ENCODE measurements at regions not wholly inside any gene's neighbourhood (a gene's known extent, or its start where the extent isn't known, plus 50 kb on each side); places are given as distances from the start of the nearest gene placed in this dataset.

- no peak for TF ChIP-seq NFE2L2 (conservative IDR thresholded peaks at IDR 0.05; ENCODE audit: low read length)
Observed at GRCh38 chr1:219514728-219515127, 98.2 kb downstream of the ZC3H11B start (continued).

GRCh38 chr1:219507437-219507836 lies 105.5 kb downstream of the ZC3H11B start:
- ChIA-PET POLR2A (no interaction called here), CTCF (no interaction called here)
- Histone ChIP-seq H3K4me3 (no peak overlapping the region), H3K27ac (no peak overlapping the region), H3K4me2 (no peak overlapping the region), H3K4me1 (no peaks in the 10 kb centered on the region), H3K9me3 (no peaks in the 10 kb centered on the region)
- TF ChIP-seq RAD21 (conservative IDR thresholded peaks at IDR 0.05 in 1 of 2, IDR thresholded peaks at IDR 0.05 in 1 of 2) (no peak), REST (IDR thresholded peaks at IDR 0.05) (no peak), CTCF (IDR thresholded peaks at IDR 0.05) (no peak), ZNF302 (CRISPR knock-in tag; IDR thresholded peaks at IDR 0.05) (no peak), FOSB (CRISPR knock-in tag; IDR thresholded peaks at IDR 0.05) (no peak), CBX8 (IDR thresholded peaks at IDR 0.05) (no peak), BCL3 (IDR thresholded peaks at IDR 0.05) (no peak), KDM5A (IDR thresholded peaks at IDR 0.05) (no peak), PHF8 (IDR thresholded peaks at IDR 0.05; ENCODE audit: borderline replicate concordance, low read depth) (no peak)
- 61% methylated on average over 2 of the region's 2 CpGs for WGBS (ENCODE audit: missing lambda C conversion rate)
- DNase-seq (ENCODE audit: low read depth in 1 of 2, low spot score in 1 of 2): no peak
- no peak for FAIRE-seq
- ATAC-seq: no peak

GRCh38 chr1:219506936-219507335 lies 106.0 kb downstream of the ZC3H11B start:
- H3K4me3 ChIP-seq: no peak overlapping the region
- no peak for TF ChIP-seq FOXS1 (CRISPR knock-in tag; IDR thresholded peaks at IDR 0.05)
- TF ChIP-seq ZSCAN20 (CRISPR knock-in tag; IDR thresholded peaks at IDR 0.05): no peak
- no peak for TF ChIP-seq MAFK (IDR thresholded peaks at IDR 0.05; ENCODE audit: partially characterized antibody)
- TF ChIP-seq NPAS2 (CRISPR knock-in tag; IDR thresholded peaks at IDR 0.05; ENCODE audit: borderline replicate concordance): no peak
- no peak for TF ChIP-seq JUNB (IDR thresholded peaks at IDR 0.05)
- no peak for TF ChIP-seq MYC (IDR thresholded peaks at IDR 0.05; ENCODE audit: borderline replicate concordance, low read length)
- TF ChIP-seq EP300 (IDR thresholded peaks at IDR 0.05): no peak
- TF ChIP-seq NR3C1 (IDR thresholded peaks at IDR 0.05): no peak
- no peak for TF ChIP-seq KDM1A (IDR thresholded peaks at IDR 0.05; ENCODE audit: low read depth)
- no peak for TF ChIP-seq GATA3 (IDR thresholded peaks at IDR 0.05; ENCODE audit: borderline replicate concordance)
- no peak for TF ChIP-seq POLR2A (IDR thresholded peaks at IDR 0.05; ENCODE audit: low read length)
- no peak for TF ChIP-seq ATOH8 (CRISPR knock-in tag; IDR thresholded peaks at IDR 0.05; ENCODE audit: low read depth)
- no peak for TF ChIP-seq RCOR1 (IDR thresholded peaks at IDR 0.05; ENCODE audit: low read depth, low read length)
- TF ChIP-seq SREBF2 (IDR thresholded peaks at IDR 0.05): no peak
- TF ChIP-seq BCL3 (IDR thresholded peaks at IDR 0.05): no peak
- TF ChIP-seq RAD21 (conservative IDR thresholded peaks at IDR 0.05 in 1 of 2, IDR thresholded peaks at IDR 0.05 in 1 of 2): no peak
- H3K9me3 ChIP-seq: no peaks in the 10 kb centered on the region
- no peak for ATAC-seq
- DNase-seq (ENCODE audit: low read depth in 1 of 2, low spot score in 1 of 2): no peak
- H3K4me2 ChIP-seq: no peak overlapping the region
- H3K27ac ChIP-seq: no peak overlapping the region
- no peak for FAIRE-seq
- WGBS (ENCODE audit: missing lambda C conversion rate): 91% methylated on average over 1 of the region's 1 CpG
- ChIA-PET POLR2A (no interaction called here), CTCF (no interaction called here)
- H3K4me1 ChIP-seq: no peaks in the 10 kb centered on the region

Data from A549 (cell line).